Esophagus muscularis mucosa (tissue), 4 donors: ENCODE measurements at regions not wholly inside any gene's neighbourhood (a gene's known extent, or its start where the extent isn't known, plus 50 kb on each side); places are given as distances from the start of the nearest gene placed in this dataset.

ENCODE experiments used
- DNase-seq: peaks from one replicate; pipeline ENCODE4 v3.0.0-alpha.2; 2017; ENCODE audit errors: extremely low spot score
- H3K27ac ChIP-seq, 4 donors: fragments of 200-600 bp; sonication (generic); replicated peaks in 1 of 4; 1 replicate in 3 of 4; 2 replicates in 1 of 4; pipeline ENCODE4 v1.5.1; 2016 to 2019; ENCODE audit warnings: mild to moderate bottlenecking in 1 of 4
- H3K27me3 ChIP-seq, 4 donors: fragments of 200-600 bp; sonication (generic); one replicate each; pipeline versions ENCODE4 v1.5.1 to v1.6.0; 2016 to 2019
- H3K36me3 ChIP-seq, 4 donors: fragments of 200-600 bp; sonication (generic); one replicate each; pipeline ENCODE4 v1.5.1; 2016 to 2019
- H3K4me1 ChIP-seq, 4 donors: fragments of 200-600 bp; sonication (generic); one replicate each; pipeline ENCODE4 v1.5.1; 2016 to 2019
- H3K4me3 ChIP-seq, 4 donors: fragments of 200-600 bp; sonication (generic); 1 replicate in 2 of 4; 2 replicates in 2 of 4; pipeline ENCODE4 v1.5.1; 2016 to 2019; ENCODE audit warnings: mild to moderate bottlenecking in 4 of 4, moderate library complexity in 1 of 4
- H3K9me3 ChIP-seq, 4 donors: fragments of 200-600 bp; sonication (generic); 1 replicate in 3 of 4; 2 replicates in 1 of 4; pipeline ENCODE4 v1.5.1; 2016 to 2019
- CTCF ChIP-seq, 3 experiments: fragments of 200-600 bp in 2 of 3; fragments of 450-650 bp in 1 of 3; sonication (generic) in 2 of 3; IDR thresholded peaks; one replicate each; pipeline ENCODE4 v1.5.1; 2017 to 2019; ENCODE audit warnings: antibody characterized with exemption in 3 of 3, mild to moderate bottlenecking in 2 of 3, moderate library complexity in 1 of 3
- EP300 ChIP-seq: sonication (generic); formaldehyde crosslinking; IDR thresholded peaks from one replicate; pipeline ENCODE4 v1.6.1; 2017; ENCODE audit warnings: antibody characterized with exemption
- POLR2A ChIP-seq: fragments of 450-650 bp; IDR thresholded peaks from one replicate; pipeline ENCODE4 v1.6.1; 2017; ENCODE audit warnings: antibody characterized with exemption, moderate library complexity, mild to moderate bottlenecking, low read depth
- POLR2AphosphoS5 ChIP-seq, 2 donors: sonication (generic); formaldehyde crosslinking; IDR thresholded peaks; one replicate each; pipeline ENCODE4 v1.6.1; 2017; ENCODE audit warnings: antibody characterized with exemption in 2 of 2
- WGBS: methylation state at CpG from one replicate; pipeline ENCODE4 v1.1.5; 2018; 5-methylcytosine and 5-hydroxymethylcytosine counted together
- intact Hi-C: fragments of 100-400 bp; cut with DNase I; formaldehyde crosslinking; loops from one replicate; pipeline ENCODE4 v1.15.1; 2023

- no peaks in the 10 kb centered on the region for H3K36me3 ChIP-seq
- no peaks in the 10 kb centered on the region for H3K4me1 ChIP-seq
- H3K9me3 ChIP-seq, result no peaks in the 10 kb centered on the region
- intact Hi-C loops, result no loop called here
- no peaks in the 10 kb centered on the region for H3K27me3 ChIP-seq
- DNase-seq, result no peak
- 84% methylated on average over 6 of the region's 9 CpGs for WGBS
- no peak overlapping the region for H3K4me3 ChIP-seq
- no peak overlapping the region for H3K27ac ChIP-seq
- TF ChIP-seq POLR2A (no peak), EP300 (no peak), POLR2AphosphoS5 (IDR thresholded peaks at IDR 0.05) (no peak), CTCF (IDR thresholded peaks at IDR 0.05) (no peak)
These were observed 254.3 kb upstream of the CHRNA7 start for GRCh38 chr15:31776039-31776438.

GRCh38 chr15:31781261-31781660 is 249.1 kb upstream of the CHRNA7 start:
- H3K9me3 ChIP-seq, result no peaks in the 10 kb centered on the region
- H3K36me3 ChIP-seq, result no peaks in the 10 kb centered on the region
- intact Hi-C loops, result no loop called here
- WGBS, result 100% methylated on average over 1 of the region's 2 CpGs
- no peak overlapping the region for H3K4me3 ChIP-seq
- peak; percentile 90 for DNase-seq
- TF ChIP-seq EP300 (no peak), POLR2AphosphoS5 (IDR thresholded peaks at IDR 0.05) (no peak), POLR2A (no peak), CTCF (IDR thresholded peaks at IDR 0.05) (no peak)
- no peak overlapping the region for H3K27ac ChIP-seq
- no peaks in the 10 kb centered on the region for H3K27me3 ChIP-seq
- H3K4me1 ChIP-seq, result no peaks in the 10 kb centered on the region

- no peak overlapping the region for H3K4me3 ChIP-seq
- H3K27me3 ChIP-seq, result no peaks in the 10 kb centered on the region
- H3K27ac ChIP-seq, result no peak overlapping the region
- TF ChIP-seq POLR2A (no peak), CTCF (IDR thresholded peaks at IDR 0.05) (no peak), EP300 (no peak), POLR2AphosphoS5 (IDR thresholded peaks at IDR 0.05) (no peak)
- H3K9me3 ChIP-seq, result no peaks in the 10 kb centered on the region
- WGBS, result 90% methylated on average over 9 of the region's 9 CpGs
- no peaks in the 10 kb centered on the region for H3K36me3 ChIP-seq
- peak; percentile 57 for DNase-seq
- no peaks in the 10 kb centered on the region for H3K4me1 ChIP-seq
- intact Hi-C loops, result no loop called here
These were observed 248.1 kb upstream of the CHRNA7 start for GRCh38 chr15:31782016-31782783.

GRCh38 chr15:31782951-31783350 is 247.4 kb upstream of the CHRNA7 start:
- Histone ChIP-seq H3K27me3 (no peaks in the 10 kb centered on the region), H3K27ac (no peak overlapping the region), H3K9me3 (no peaks in the 10 kb centered on the region), H3K4me3 (no peak overlapping the region), H3K4me1 (no peaks in the 10 kb centered on the region), H3K36me3 (no peaks in the 10 kb centered on the region)
- intact Hi-C loops, result no loop called here
- DNase-seq, result peak; percentile 85
- 78% methylated on average over 3 of the region's 3 CpGs for WGBS
- TF ChIP-seq POLR2AphosphoS5 (IDR thresholded peaks at IDR 0.05), result no peak
- no peak for TF ChIP-seq CTCF (IDR thresholded peaks at IDR 0.05)
- TF ChIP-seq POLR2A, result no peak
- no peak for TF ChIP-seq EP300

- TF ChIP-seq CTCF (IDR thresholded peaks at IDR 0.05) (no peak), POLR2A (no peak), EP300 (no peak), POLR2AphosphoS5 (IDR thresholded peaks at IDR 0.05) (no peak)
These were observed 244.0 kb upstream of the CHRNA7 start for GRCh38 chr15:31786360-31786759.

More at GRCh38 chr15:31786360-31786759, 244.0 kb upstream of the CHRNA7 start:
- intact Hi-C loops, result no loop called here
- DNase-seq, result no peak
- H3K27me3 ChIP-seq, result no peaks in the 10 kb centered on the region
- no peaks in the 10 kb centered on the region for H3K36me3 ChIP-seq
- no peaks in the 10 kb centered on the region for H3K4me1 ChIP-seq
- H3K9me3 ChIP-seq, result no peaks in the 10 kb centered on the region
- WGBS, result 89% methylated on average over 4 of the region's 4 CpGs
- H3K4me3 ChIP-seq, result no peak overlapping the region
- no peak overlapping the region for H3K27ac ChIP-seq
